ENCODE measurements at regions not wholly inside any gene's neighbourhood (a gene's known extent, or its start where the extent isn't known, plus 50 kb on each side); places are given as distances from the start of the nearest gene placed in this dataset.
"Not testable (repeated sequence)": the region's sequence is repeated elsewhere in the genome, so short reads cannot be mapped to it uniquely, and the experiment has no call there.

GRCh38 chr4:188976644-188977115, 837.4 kb downstream of the TRIML1 start:
- Histone ChIP-seq H3K4me3 (ENCODE audit: low read depth, low read length) (no peak overlapping the region), H3K9me3 (ENCODE audit: control insufficient read depth, insufficient read depth, low read length) (no peaks in the 10 kb centered on the region), H3K27ac (ENCODE audit: low read depth, low read length) (peak overlapping the region; percentile 83), H3K27me3 (ENCODE audit: control insufficient read depth, insufficient read depth, low read length) (no peaks in the 10 kb centered on the region)
- ChIA-PET CTCF (no interaction called here), POLR2A (no interaction called here)
- TF ChIP-seq CTCF (IDR thresholded peaks at IDR 0.05; ENCODE audit: low read depth, low read length) = no peak
- no peak for DNase-seq (ENCODE audit: low read depth, low spot score)

GRCh38 chr4:188977232-188977631, 838.0 kb downstream of the TRIML1 start:
- CTCF ChIA-PET; H3K27me3 ChIP-seq (ENCODE audit: control insufficient read depth, insufficient read depth, low read length); DNase-seq (ENCODE audit: low read depth, low spot score); H3K9me3 ChIP-seq (ENCODE audit: control insufficient read depth, insufficient read depth, low read length); H3K27ac ChIP-seq (ENCODE audit: low read depth, low read length); POLR2A ChIA-PET; H3K4me3 ChIP-seq (ENCODE audit: low read depth, low read length): not testable (repeated sequence)

- ChIA-PET CTCF (no interaction called here), POLR2A (no interaction called here)
- H3K27ac ChIP-seq (ENCODE audit: low read depth, low read length) = no peak overlapping the region
- no peak overlapping the region for H3K4me3 ChIP-seq (ENCODE audit: low read depth, low read length)
- no peak for TF ChIP-seq CTCF (IDR thresholded peaks at IDR 0.05; ENCODE audit: low read depth, low read length)
- H3K9me3 ChIP-seq (ENCODE audit: control insufficient read depth, insufficient read depth, low read length) = peaks cover 3% of the 10 kb centered on the region; the same call in 1 of the 2 replicates
- no peak for DNase-seq (ENCODE audit: low read depth, low spot score)
- H3K27me3 ChIP-seq (ENCODE audit: control insufficient read depth, insufficient read depth, low read length) = no peaks in the 10 kb centered on the region
These were observed 845.3 kb downstream of the TRIML1 start for GRCh38 chr4:188984518-188984917.

GRCh38 chr4:188986271-188986689, 847.0 kb downstream of the TRIML1 start:
- peak; percentile 89 for DNase-seq (ENCODE audit: low read depth, low spot score)
- CTCF ChIA-PET = interaction anchor here (0.7 kb wide), 1 partner anchor 171 kb away, joined by 5 read pairs; no protein-coding TSS in a partner anchor
- POLR2A ChIA-PET = interaction anchor here (0.7 to 1.8 kb wide), 3 partner anchors 24 to 258 kb away, joined by 3 to 14 read pairs (median 3); no protein-coding TSS in a partner anchor

GRCh38 chr4:188987011-188987410, 847.8 kb downstream of the TRIML1 start:
- POLR2A ChIA-PET = interaction anchor here (0.8 to 1.8 kb wide), 2 partner anchors 23 to 45 kb away, joined by 3 to 14 read pairs; no protein-coding TSS in a partner anchor
- TF ChIP-seq CTCF (IDR thresholded peaks at IDR 0.05; ENCODE audit: low read depth, low read length) = no peak

More at GRCh38 chr4:188986271-188986689, 847.0 kb downstream of the TRIML1 start:
- H3K27ac ChIP-seq (ENCODE audit: low read depth, low read length) = no peak overlapping the region
- H3K4me3 ChIP-seq (ENCODE audit: low read depth, low read length) = no peak overlapping the region
- H3K9me3 ChIP-seq (ENCODE audit: control insufficient read depth, insufficient read depth, low read length) = peaks cover 3% of the 10 kb centered on the region; the same call in 1 of the 2 replicates
- no peaks in the 10 kb centered on the region for H3K27me3 ChIP-seq (ENCODE audit: control insufficient read depth, insufficient read depth, low read length)
- no peak for TF ChIP-seq CTCF (IDR thresholded peaks at IDR 0.05; ENCODE audit: low read depth, low read length)

More at GRCh38 chr4:188987011-188987410, 847.8 kb downstream of the TRIML1 start:
- DNase-seq (ENCODE audit: low read depth, low spot score) = no peak
- no peak overlapping the region for H3K4me3 ChIP-seq (ENCODE audit: low read depth, low read length)
- H3K9me3 ChIP-seq (ENCODE audit: control insufficient read depth, insufficient read depth, low read length) = peaks cover 3% of the 10 kb centered on the region; the same call in 1 of the 2 replicates
- CTCF ChIA-PET = no interaction called here
- peak overlapping the region; percentile 54 for H3K27ac ChIP-seq (ENCODE audit: low read depth, low read length)
- H3K27me3 ChIP-seq (ENCODE audit: control insufficient read depth, insufficient read depth, low read length) = no peaks in the 10 kb centered on the region

All from AG04450 (cell line).